CD14-positive monocyte (primary cell): ENCODE measurements at regions not wholly inside any gene's neighbourhood (a gene's known extent, or its start where the extent isn't known, plus 50 kb on each side); places are given as distances from the start of the nearest gene placed in this dataset.

Source experiments
- DNase-seq, 3 donors: peaks; one replicate each; pipeline ENCODE4 v3.0.0-alpha.2; 2011 to 2022
- H2AFZ ChIP-seq: 2 replicates; pipeline ENCODE4 v1.6.0; 2012; ENCODE audit warnings: mild to moderate bottlenecking, low read depth, low read length, inconsistent platforms; ENCODE audit not compliant: insufficient read depth, poor library complexity, severe bottlenecking
- H3K27ac ChIP-seq, 2 donors: 1 replicate in 1 of 2; 2 replicates in 1 of 2; pipeline ENCODE4 v1.5.1; 2012 to 2013; ENCODE audit warnings: low read length in 2 of 2, control low read depth in 1 of 2, inconsistent platforms in 1 of 2, low read depth in 1 of 2, mild to moderate bottlenecking in 1 of 2
- H3K27me3 ChIP-seq, 2 donors: one replicate each; pipeline versions ENCODE4 v1.6.0 to v1.6.1; 2011 to 2013; ENCODE audit warnings: low read length in 2 of 2; ENCODE audit not compliant: control insufficient read depth in 2 of 2, insufficient read depth in 2 of 2
- H3K36me3 ChIP-seq, 2 donors: replicated peaks in 1 of 2; 1 replicate in 1 of 2; 2 replicates in 1 of 2; pipeline versions ENCODE4 v1.5.1 to v1.6.1; 2012 to 2013; ENCODE audit warnings: low read length in 2 of 2, control low read depth in 1 of 2, inconsistent platforms in 1 of 2, mild to moderate bottlenecking in 1 of 2; ENCODE audit not compliant: insufficient read depth in 2 of 2, control insufficient read depth in 1 of 2
- H3K4me1 ChIP-seq, 2 donors: 1 replicate in 1 of 2; 2 replicates in 1 of 2; pipeline versions ENCODE4 v1.5.1 to v1.6.1; 2012 to 2013; ENCODE audit warnings: low read length in 2 of 2, control low read depth in 1 of 2, inconsistent platforms in 1 of 2, mild to moderate bottlenecking in 1 of 2, moderate library complexity in 1 of 2; ENCODE audit not compliant: insufficient read depth in 2 of 2, control insufficient read depth in 1 of 2
- H3K4me2 ChIP-seq: replicated peaks from 2 replicates; pipeline ENCODE3; 2012; ENCODE audit warnings: low read length, moderate library complexity, mild to moderate bottlenecking; ENCODE audit not compliant: poor library complexity, severe bottlenecking; ENCODE audit errors: extremely low read depth
- H3K4me3 ChIP-seq, 3 experiments: fragments of 200-600 bp in 1 of 3; sonication (generic) in 1 of 3; replicated peaks in 1 of 3; 1 replicate in 2 of 3; 2 replicates in 1 of 3; pipeline ENCODE4 v1.5.1; 2011 to 2013; ENCODE audit warnings: low read length in 3 of 3, mild to moderate bottlenecking in 3 of 3, control low read depth in 2 of 3, low read depth in 2 of 3, inconsistent platforms in 1 of 3, moderate library complexity in 1 of 3
- H3K79me2 ChIP-seq: 2 replicates; pipeline ENCODE4 v1.6.0; 2012; ENCODE audit warnings: mild to moderate bottlenecking, control low read depth, inconsistent platforms, low read length, moderate library complexity; ENCODE audit not compliant: insufficient read depth
- H3K9ac ChIP-seq: 2 replicates; pipeline ENCODE4 v1.6.0; 2017; ENCODE audit warnings: low read length, mild to moderate bottlenecking; ENCODE audit not compliant: insufficient read depth, poor library complexity, severe bottlenecking
- H3K9me3 ChIP-seq, 2 donors: replicated peaks in 1 of 2; 1 replicate in 1 of 2; 2 replicates in 1 of 2; pipeline versions ENCODE4 v1.5.1 to v1.6.1; 2012 to 2013; ENCODE audit warnings: low read length in 2 of 2, control low read depth in 1 of 2; ENCODE audit not compliant: control insufficient read depth in 1 of 2, insufficient read depth in 1 of 2
- H4K20me1 ChIP-seq: 2 replicates; pipeline ENCODE4 v1.6.0; 2012; ENCODE audit warnings: mild to moderate bottlenecking, low read length, control low read depth, moderate library complexity; ENCODE audit not compliant: insufficient read depth
- H3K27ac Mint-ChIP-seq, 7 donors: one replicate each; pipeline ENCODE4 v1.8.0; 2020; ENCODE audit warnings: mild to moderate bottlenecking in 7 of 7, mixed read lengths in 7 of 7, moderate library complexity in 6 of 7, inconsistent platforms in 2 of 7
- H3K27me3 Mint-ChIP-seq, 3 donors: one replicate each; pipeline ENCODE4 v1.8.0; 2021 to 2022; ENCODE audit warnings: low read depth in 3 of 3, mild to moderate bottlenecking in 3 of 3, mixed read lengths in 3 of 3, moderate library complexity in 3 of 3, inconsistent platforms in 1 of 3
- H3K36me3 Mint-ChIP-seq, 2 donors: one replicate each; pipeline ENCODE4 v1.8.0; 2020; ENCODE audit warnings: mixed read lengths in 2 of 2, inconsistent platforms in 1 of 2, mild to moderate bottlenecking in 1 of 2
- H3K4me1 Mint-ChIP-seq: one replicate; pipeline ENCODE4 v1.8.0; 2020; ENCODE audit warnings: mild to moderate bottlenecking, mixed read lengths
- H3K4me3 Mint-ChIP-seq, 2 donors: one replicate each; pipeline ENCODE4 v1.8.0; 2020; ENCODE audit warnings: mild to moderate bottlenecking in 2 of 2, mixed read lengths in 2 of 2, moderate library complexity in 1 of 2
- H3K9me3 Mint-ChIP-seq, 7 donors: one replicate each; pipeline ENCODE4 v1.8.0; 2020 to 2022; ENCODE audit warnings: mixed read lengths in 7 of 7, mild to moderate bottlenecking in 6 of 7, moderate library complexity in 6 of 7, inconsistent platforms in 2 of 7
- WGBS: methylation state at CpG from one replicate; pipeline ENCODE4 v1.1.5; 2013; ENCODE audit warnings: missing lambda C conversion rate; ENCODE audit not compliant: insufficient coverage; 5-methylcytosine and 5-hydroxymethylcytosine counted together
- intact Hi-C, 2 donors: fragments of 100-400 bp; cut with micrococcal nuclease; formaldehyde crosslinking; loops; one replicate each; pipeline versions ENCODE4 v1.15.0 to v1.15.1; 2023
- TF ChIP-seq, protein P1 (sequence below): fragments of 200-600 bp; IDR thresholded peaks from one replicate; pipeline ENCODE4 v1.8.0; 2022; ENCODE audit warnings: antibody characterized with exemption, mild to moderate bottlenecking

- Histone ChIP-seq H3K9ac (no peak overlapping the region), H3K4me1 (no peaks in the 10 kb centered on the region), H3K4me3 (no peak overlapping the region), H3K79me2 (no peaks in the 10 kb centered on the region), H3K27me3 (no peaks in the 10 kb centered on the region), H3K4me2 (no peak overlapping the region), H3K27ac (no peak overlapping the region), H2AFZ (no peak overlapping the region), H4K20me1 (no peaks in the 10 kb centered on the region), H3K36me3 (no peaks in the 10 kb centered on the region), H3K9me3 (no peaks in the 10 kb centered on the region)
- Mint-ChIP-seq H3K27ac (no peak overlapping the region), H3K27me3 (peaks cover 2 to 4% (median 4%) of the 10 kb centered on the region in 3 donors), H3K4me1 (no peaks in the 10 kb centered on the region), H3K9me3 (peaks cover 0 to 2% (median 0%) of the 10 kb centered on the region in 7 donors), H3K36me3 (no peaks in the 10 kb centered on the region), H3K4me3 (no peak overlapping the region)
- intact Hi-C loops: no loop called here
- TF ChIP-seq, protein P1, sequence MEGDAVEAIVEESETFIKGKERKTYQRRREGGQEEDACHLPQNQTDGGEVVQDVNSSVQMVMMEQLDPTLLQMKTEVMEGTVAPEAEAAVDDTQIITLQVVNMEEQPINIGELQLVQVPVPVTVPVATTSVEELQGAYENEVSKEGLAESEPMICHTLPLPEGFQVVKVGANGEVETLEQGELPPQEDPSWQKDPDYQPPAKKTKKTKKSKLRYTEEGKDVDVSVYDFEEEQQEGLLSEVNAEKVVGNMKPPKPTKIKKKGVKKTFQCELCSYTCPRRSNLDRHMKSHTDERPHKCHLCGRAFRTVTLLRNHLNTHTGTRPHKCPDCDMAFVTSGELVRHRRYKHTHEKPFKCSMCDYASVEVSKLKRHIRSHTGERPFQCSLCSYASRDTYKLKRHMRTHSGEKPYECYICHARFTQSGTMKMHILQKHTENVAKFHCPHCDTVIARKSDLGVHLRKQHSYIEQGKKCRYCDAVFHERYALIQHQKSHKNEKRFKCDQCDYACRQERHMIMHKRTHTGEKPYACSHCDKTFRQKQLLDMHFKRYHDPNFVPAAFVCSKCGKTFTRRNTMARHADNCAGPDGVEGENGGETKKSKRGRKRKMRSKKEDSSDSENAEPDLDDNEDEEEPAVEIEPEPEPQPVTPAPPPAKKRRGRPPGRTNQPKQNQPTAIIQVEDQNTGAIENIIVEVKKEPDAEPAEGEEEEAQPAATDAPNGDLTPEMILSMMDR: no peak
- no peak for DNase-seq
- no CpG with 5 or more reads among the region's 1 CpG for whole genome bisulfite sequencing
Observed at GRCh38 chr4:20574986-20575385, 125.3 kb upstream of the PACRGL start.

DNA sequence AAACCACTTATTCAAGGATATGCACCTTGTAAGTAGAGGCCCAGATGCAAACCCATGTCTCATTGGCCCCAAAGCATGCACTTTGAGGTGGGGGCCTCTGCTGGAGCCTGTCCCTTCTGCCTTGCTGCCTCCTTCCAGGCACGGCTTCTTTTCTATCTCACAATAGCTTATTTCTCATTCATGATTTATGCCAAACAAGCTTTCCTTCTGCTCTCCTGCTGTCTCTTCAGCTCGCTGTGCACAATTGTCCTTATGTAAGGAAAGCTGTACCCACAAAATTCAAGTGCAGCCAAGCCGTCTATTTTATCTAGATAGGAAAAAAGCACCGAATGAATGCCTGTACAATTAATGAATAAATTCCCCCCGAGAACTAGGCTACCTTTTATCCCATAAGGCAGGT, 124.8 kb upstream of the PACRGL start:
- Mint-ChIP-seq H3K9me3 (peaks cover 0 to 2% (median 0%) of the 10 kb centered on the region in 7 donors), H3K4me1 (no peaks in the 10 kb centered on the region), H3K27me3 (peaks cover 2 to 4% (median 4%) of the 10 kb centered on the region in 3 donors), H3K27ac (no peak overlapping the region), H3K4me3 (no peak overlapping the region), H3K36me3 (no peaks in the 10 kb centered on the region)
- H4K20me1 ChIP-seq: no peaks in the 10 kb centered on the region
- H3K9me3 ChIP-seq: no peaks in the 10 kb centered on the region
- no peak overlapping the region for H2AFZ ChIP-seq
- TF ChIP-seq, protein P1: no peak
- H3K4me1 ChIP-seq: no peaks in the 10 kb centered on the region
- no peak overlapping the region for H3K4me3 ChIP-seq
- intact Hi-C loops: no loop called here
- H3K27ac ChIP-seq: no peak overlapping the region
- H3K36me3 ChIP-seq: no peaks in the 10 kb centered on the region
- no peak for DNase-seq
- H3K4me2 ChIP-seq: no peak overlapping the region
- H3K79me2 ChIP-seq: no peaks in the 10 kb centered on the region
- no peaks in the 10 kb centered on the region for H3K27me3 ChIP-seq
- 90% methylated on average over 1 of the region's 5 CpGs for WGBS
- no peak overlapping the region for H3K9ac ChIP-seq
